Trophoblast cell (in vitro differentiated cells and primary cell): ENCODE measurements at regions not wholly inside any gene's neighbourhood (a gene's known extent, or its start where the extent isn't known, plus 50 kb on each side); places are given as distances from the start of the nearest gene placed in this dataset.
"Not testable (repeated sequence)": the region's sequence is repeated elsewhere in the genome, so short reads cannot be mapped to it uniquely, and the experiment has no call there.

ENCODE experiments used
- DNase-seq, 2 donors: peaks; one replicate each; pipeline ENCODE4 v3.0.0-alpha.2; 2016
- H2AFZ ChIP-seq: 2 replicates; pipeline ENCODE4 v1.6.1; 2013; ENCODE audit warnings: low read length, moderate library complexity, mild to moderate bottlenecking; ENCODE audit not compliant: insufficient read depth, poor library complexity
- H2AK5ac ChIP-seq: 2 replicates; pipeline ENCODE4 v1.6.1; 2013; ENCODE audit warnings: mild to moderate bottlenecking, low read length
- H2BK120ac ChIP-seq: 2 replicates; pipeline ENCODE4 v1.6.1; 2013; ENCODE audit warnings: low read length, mild to moderate bottlenecking, moderate library complexity; ENCODE audit not compliant: insufficient read depth, poor library complexity
- H2BK12ac ChIP-seq: 2 replicates; pipeline ENCODE4 v1.6.1; 2013; ENCODE audit warnings: mild to moderate bottlenecking, low read length, moderate library complexity
- H2BK5ac ChIP-seq: 2 replicates; pipeline ENCODE4 v1.6.1; 2013; ENCODE audit warnings: low read length, low read depth, moderate library complexity, mild to moderate bottlenecking; ENCODE audit not compliant: poor library complexity
- H3K14ac ChIP-seq: 2 replicates; pipeline ENCODE4 v1.6.1; 2013; ENCODE audit warnings: mild to moderate bottlenecking, low read length
- H3K18ac ChIP-seq: 2 replicates; pipeline ENCODE4 v1.6.1; 2013; ENCODE audit warnings: mild to moderate bottlenecking, low read length
- H3K23ac ChIP-seq: 2 replicates; pipeline ENCODE4 v1.6.1; 2013; ENCODE audit warnings: low read length
- H3K27ac ChIP-seq: 2 replicates; pipeline ENCODE4 v1.5.1; 2013; ENCODE audit warnings: low read depth, mild to moderate bottlenecking, inconsistent platforms, low read length, moderate library complexity
- H3K27me3 ChIP-seq: 2 replicates; pipeline ENCODE4 v1.6.1; 2013; ENCODE audit warnings: inconsistent platforms, mild to moderate bottlenecking, low read length, moderate library complexity; ENCODE audit not compliant: insufficient read depth
- H3K36me3 ChIP-seq, 2 experiments: 1 replicate in 1 of 2; 2 replicates in 1 of 2; pipeline ENCODE4 v1.6.1; 2013; ENCODE audit warnings: low read length in 2 of 2, mild to moderate bottlenecking in 2 of 2, moderate library complexity in 1 of 2; ENCODE audit not compliant: insufficient read depth in 2 of 2, control insufficient read depth in 1 of 2
- H3K4ac ChIP-seq: 2 replicates; pipeline ENCODE4 v1.6.1; 2013; ENCODE audit warnings: low read depth, mild to moderate bottlenecking, low read length, moderate library complexity
- H3K4me1 ChIP-seq, 2 experiments: 1 replicate in 1 of 2; 2 replicates in 1 of 2; pipeline ENCODE4 v1.6.1; 2013; ENCODE audit warnings: low read length in 2 of 2, mild to moderate bottlenecking in 2 of 2, moderate library complexity in 1 of 2; ENCODE audit not compliant: insufficient read depth in 2 of 2, control insufficient read depth in 1 of 2
- H3K4me2 ChIP-seq: 2 replicates; pipeline ENCODE4 v1.6.1; 2013; ENCODE audit warnings: inconsistent platforms, mild to moderate bottlenecking, low read length, moderate library complexity
- H3K4me3 ChIP-seq: 2 replicates; pipeline ENCODE4 v1.5.1; 2013; ENCODE audit warnings: mild to moderate bottlenecking, low read depth, low read length, inconsistent platforms
- H3K79me1 ChIP-seq: one replicate; pipeline ENCODE4 v1.6.1; 2013; ENCODE audit warnings: low read length
- H3K79me2 ChIP-seq: 2 replicates; pipeline ENCODE4 v1.6.1; 2013; ENCODE audit warnings: low read length, mild to moderate bottlenecking; ENCODE audit not compliant: control insufficient read depth, insufficient read depth, poor library complexity
- H3K9ac ChIP-seq: 2 replicates; pipeline ENCODE4 v1.6.1; 2013; ENCODE audit warnings: mild to moderate bottlenecking, low read length
- H3K9me3 ChIP-seq: 2 replicates; pipeline ENCODE4 v1.6.1; 2013; ENCODE audit warnings: low read depth, mild to moderate bottlenecking, control low read depth, inconsistent platforms, low read length; ENCODE audit not compliant: insufficient read depth
- H4K12ac ChIP-seq: 2 replicates; pipeline ENCODE4 v1.6.1; 2013; ENCODE audit warnings: low read depth, mild to moderate bottlenecking, low read length, moderate library complexity
- H4K8ac ChIP-seq: 2 replicates; pipeline ENCODE4 v1.6.1; 2013; ENCODE audit warnings: low read depth, mild to moderate bottlenecking, low read length, moderate library complexity
- H4K91ac ChIP-seq: one replicate; pipeline ENCODE4 v1.6.1; 2013; ENCODE audit warnings: low read depth, mild to moderate bottlenecking, low read length, moderate library complexity
- WGBS: extraction: QIAGEN DNeasy Blood & Tissue Kit; methylation state at CpG from one replicate; pipeline ENCODE4 v1.1.7; 2013; ENCODE audit warnings: missing lambda C conversion rate; ENCODE audit not compliant: insufficient read length, insufficient coverage; ENCODE audit errors: extremely low coverage; 5-methylcytosine and 5-hydroxymethylcytosine counted together

GRCh38 chr2:89828961-89829631 is 1137.6 kb downstream of the RPIA start:
- H3K18ac ChIP-seq, H3K4me1 ChIP-seq, H3K4me2 ChIP-seq, H3K9ac ChIP-seq, H2AFZ ChIP-seq, H2BK5ac ChIP-seq, H2BK120ac ChIP-seq, H3K79me1 ChIP-seq, H3K14ac ChIP-seq, H4K91ac ChIP-seq, H3K23ac ChIP-seq, H3K27me3 ChIP-seq, DNase-seq, H4K8ac ChIP-seq, H2AK5ac ChIP-seq, H2BK12ac ChIP-seq, H3K4me3 ChIP-seq, H3K27ac ChIP-seq, H4K12ac ChIP-seq, H3K36me3 ChIP-seq, H3K79me2 ChIP-seq, H3K9me3 ChIP-seq, H3K4ac ChIP-seq: not testable (repeated sequence)
- WGBS, result 100% methylated on average over 3 of the region's 8 CpGs

GRCh38 chr2:89829828-89830227 is 1138.4 kb downstream of the RPIA start:
- no peak overlapping the region for H2AK5ac ChIP-seq
- DNase-seq, result no peak
- H2BK120ac ChIP-seq, result no peak overlapping the region
- 88% methylated on average over 1 of the region's 6 CpGs for WGBS
- H2AFZ ChIP-seq, result no peak overlapping the region
- no peaks in the 10 kb centered on the region for H3K79me2 ChIP-seq
- no peak overlapping the region for H2BK5ac ChIP-seq
- H4K8ac ChIP-seq, result no peak overlapping the region
- no peak overlapping the region for H3K23ac ChIP-seq
- no peak overlapping the region for H3K4ac ChIP-seq
- no peak overlapping the region for H4K91ac ChIP-seq
- H3K14ac ChIP-seq, result no peak overlapping the region
- H3K27ac ChIP-seq, result no peak overlapping the region
- no peak overlapping the region for H3K9ac ChIP-seq
- no peak overlapping the region for H3K4me3 ChIP-seq
- H3K18ac ChIP-seq, result no peak overlapping the region
- peaks cover 5% of the 10 kb centered on the region for H3K9me3 ChIP-seq
- no peaks in the 10 kb centered on the region for H3K79me1 ChIP-seq
- no peaks in the 10 kb centered on the region for H3K27me3 ChIP-seq
- H3K36me3 ChIP-seq, result no peaks in the 10 kb centered on the region
- no peaks in the 10 kb centered on the region for H3K4me1 ChIP-seq
- H2BK12ac ChIP-seq, result no peak overlapping the region
- H4K12ac ChIP-seq, result no peak overlapping the region
- no peak overlapping the region for H3K4me2 ChIP-seq

GRCh38 chr2:89830341-89831218 is 1139.1 kb downstream of the RPIA start:
- not testable (repeated sequence) for H3K4me3 ChIP-seq, H2AK5ac ChIP-seq, H2BK5ac ChIP-seq, H3K23ac ChIP-seq, H3K9me3 ChIP-seq, H3K9ac ChIP-seq, H3K18ac ChIP-seq, H3K4me1 ChIP-seq, H2BK12ac ChIP-seq, H3K79me2 ChIP-seq, H3K14ac ChIP-seq, H3K27ac ChIP-seq, DNase-seq, H4K12ac ChIP-seq, H2BK120ac ChIP-seq, H3K36me3 ChIP-seq, H4K8ac ChIP-seq, H4K91ac ChIP-seq, H2AFZ ChIP-seq, H3K4ac ChIP-seq, H3K4me2 ChIP-seq, H3K27me3 ChIP-seq, H3K79me1 ChIP-seq
- WGBS, result over 99% methylated on average over 8 of the region's 14 CpGs

- no peak overlapping the region for H4K91ac ChIP-seq
- H3K9me3 ChIP-seq, result peaks cover 5% of the 10 kb centered on the region
- H3K27me3 ChIP-seq, result no peaks in the 10 kb centered on the region
- H3K4ac ChIP-seq, result no peak overlapping the region
- no peak overlapping the region for H2BK120ac ChIP-seq
- no peaks in the 10 kb centered on the region for H3K79me2 ChIP-seq
- H2AK5ac ChIP-seq, result no peak overlapping the region
- H3K9ac ChIP-seq, result no peak overlapping the region
- H2AFZ ChIP-seq, result no peak overlapping the region
- no peak overlapping the region for H2BK5ac ChIP-seq
- no peaks in the 10 kb centered on the region for H3K79me1 ChIP-seq
- H4K12ac ChIP-seq, result no peak overlapping the region
- H3K23ac ChIP-seq, result no peak overlapping the region
- DNase-seq, result no peak
- H3K14ac ChIP-seq, result no peak overlapping the region
- H3K27ac ChIP-seq, result no peak overlapping the region
- no peak overlapping the region for H4K8ac ChIP-seq
- H3K18ac ChIP-seq, result no peak overlapping the region
- H3K4me2 ChIP-seq, result no peak overlapping the region
- H3K36me3 ChIP-seq, result no peaks in the 10 kb centered on the region
- no peaks in the 10 kb centered on the region for H3K4me1 ChIP-seq
- H2BK12ac ChIP-seq, result no peak overlapping the region
- WGBS, result 100% methylated on average over 13 of the region's 17 CpGs
- no peak overlapping the region for H3K4me3 ChIP-seq
These were observed 1140.4 kb downstream of the RPIA start for GRCh38 chr2:89831641-89832498.
